ENCODE measurements at regions not wholly inside any gene's neighbourhood (a gene's known extent, or its start where the extent isn't known, plus 50 kb on each side); places are given as distances from the start of the nearest gene placed in this dataset.
"Not testable (repeated sequence)": the region's sequence is repeated elsewhere in the genome, so short reads cannot be mapped to it uniquely, and the experiment has no call there.

DNA sequence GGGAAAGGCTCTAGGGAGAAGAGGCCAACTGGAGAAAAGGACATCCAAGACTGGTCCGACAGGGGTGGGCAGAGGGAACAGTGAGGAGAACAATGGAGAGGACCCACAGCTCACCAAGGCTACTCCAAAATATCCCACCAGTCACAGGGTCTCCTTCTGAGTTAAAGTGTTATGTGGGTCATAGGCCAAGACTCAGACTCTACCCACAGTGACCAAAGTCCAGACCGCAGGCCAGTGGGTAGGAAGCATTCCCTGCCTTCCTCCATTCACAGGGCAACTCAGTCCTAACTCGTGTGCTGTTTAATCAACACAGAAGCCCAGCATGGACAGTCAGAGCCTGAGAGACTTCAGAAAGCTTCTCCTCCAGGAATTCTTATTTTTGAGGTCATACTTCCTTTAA is 260.6 kb downstream of the SMAD2 start:
- DNase-seq, result no peak

DNA sequence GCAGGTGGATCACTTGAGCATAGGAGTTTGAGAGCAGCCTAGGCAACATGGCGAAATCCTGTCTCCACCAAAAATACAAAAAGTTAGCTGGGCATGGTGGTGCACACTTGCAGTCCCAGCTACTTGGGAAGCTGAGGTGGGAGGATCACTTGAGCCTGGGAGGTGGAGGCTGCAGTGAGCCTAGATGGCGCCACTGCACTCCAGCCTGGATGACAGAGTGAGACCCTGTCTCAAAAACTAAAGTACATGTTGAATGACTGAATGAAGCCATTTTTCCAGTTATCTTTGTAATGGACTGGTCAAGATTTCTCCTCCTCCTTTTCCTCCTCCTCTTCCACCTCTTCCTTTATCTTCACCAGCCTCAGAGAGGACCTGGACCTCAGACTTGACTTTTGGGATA is 272.0 kb downstream of the SMAD2 start:
- DNase-seq, result no peak

DNA sequence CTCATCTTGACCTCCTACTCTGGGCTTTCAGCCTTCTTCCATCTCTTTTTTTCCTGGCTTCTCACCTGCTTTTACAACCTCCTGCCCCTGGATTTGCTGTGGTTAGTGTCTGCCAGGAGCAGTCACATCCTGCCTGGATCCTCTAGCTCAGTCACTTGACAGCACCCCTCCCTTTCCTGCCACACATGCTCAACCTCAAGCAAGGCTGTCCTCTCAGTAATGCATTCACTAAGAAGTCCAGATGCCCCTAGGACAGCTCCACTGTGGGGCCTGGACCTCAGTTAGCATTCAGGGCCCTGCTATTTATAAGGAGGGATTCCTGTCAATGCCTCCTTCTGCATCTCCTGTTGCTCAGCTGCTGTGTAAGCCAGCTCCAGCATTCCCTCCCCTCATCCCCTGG is 275.5 kb downstream of the SMAD2 start:
- DNase-seq, result no peak

DNA sequence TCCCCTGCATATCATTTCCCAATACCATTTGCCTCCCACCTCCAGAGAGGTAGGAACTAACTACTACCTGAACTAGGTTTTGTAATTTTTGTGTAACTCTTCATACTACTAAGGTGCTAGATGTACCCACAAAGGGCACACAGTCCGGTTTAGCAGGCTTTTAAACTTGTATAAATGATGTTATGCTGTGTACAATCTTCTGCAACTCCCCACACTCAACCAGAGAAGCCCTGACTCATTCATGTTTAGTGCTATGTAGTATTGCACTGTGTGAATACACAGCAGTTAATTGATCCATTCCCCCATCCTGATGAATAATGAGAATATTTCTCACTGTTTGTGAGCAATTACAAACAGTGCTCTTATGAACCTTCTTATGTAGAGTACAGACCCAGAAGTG is 285.6 kb downstream of the SMAD2 start:
- no peak for DNase-seq

DNA sequence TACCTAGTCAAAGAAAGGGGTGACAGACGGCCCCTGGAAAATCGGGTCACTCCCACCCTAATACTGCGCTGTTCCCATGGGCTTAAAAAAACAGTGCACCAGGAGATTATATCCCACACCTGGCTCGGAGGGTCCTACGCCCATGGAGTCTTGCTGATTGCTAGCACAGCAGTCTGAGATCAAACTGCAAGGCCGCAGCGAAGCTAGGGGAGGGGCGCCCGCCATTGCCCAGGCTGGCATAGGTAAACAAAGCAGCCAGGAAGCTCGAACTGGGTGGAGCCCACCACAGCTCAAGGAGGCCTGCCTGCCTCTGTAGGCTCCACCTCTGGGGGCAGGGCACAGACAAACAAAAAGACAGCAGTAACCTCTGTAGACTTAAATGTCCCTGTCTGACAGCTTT is 292.9 kb downstream of the SMAD2 start:
- DNase-seq, result not testable (repeated sequence)

DNA sequence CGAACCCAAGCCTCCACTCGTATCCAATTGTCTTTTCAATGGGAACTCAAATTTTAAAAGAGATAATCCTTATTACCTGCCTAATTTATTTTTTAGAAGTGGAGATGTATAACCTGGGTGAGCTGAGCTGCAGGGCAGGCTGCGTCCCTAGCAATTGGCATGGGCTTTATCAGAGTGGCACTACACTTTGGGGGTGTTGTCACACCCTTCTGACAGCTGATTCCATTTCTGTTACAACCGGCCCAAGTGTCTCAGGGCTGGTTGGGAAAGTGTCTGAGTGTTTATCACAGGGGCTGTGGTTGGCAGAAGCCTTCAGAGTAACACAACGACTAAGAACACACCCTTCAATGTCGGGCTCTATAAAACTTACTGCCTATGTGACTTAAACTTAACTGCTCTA is 295.0 kb downstream of the SMAD2 start:
- no peak for DNase-seq

DNA sequence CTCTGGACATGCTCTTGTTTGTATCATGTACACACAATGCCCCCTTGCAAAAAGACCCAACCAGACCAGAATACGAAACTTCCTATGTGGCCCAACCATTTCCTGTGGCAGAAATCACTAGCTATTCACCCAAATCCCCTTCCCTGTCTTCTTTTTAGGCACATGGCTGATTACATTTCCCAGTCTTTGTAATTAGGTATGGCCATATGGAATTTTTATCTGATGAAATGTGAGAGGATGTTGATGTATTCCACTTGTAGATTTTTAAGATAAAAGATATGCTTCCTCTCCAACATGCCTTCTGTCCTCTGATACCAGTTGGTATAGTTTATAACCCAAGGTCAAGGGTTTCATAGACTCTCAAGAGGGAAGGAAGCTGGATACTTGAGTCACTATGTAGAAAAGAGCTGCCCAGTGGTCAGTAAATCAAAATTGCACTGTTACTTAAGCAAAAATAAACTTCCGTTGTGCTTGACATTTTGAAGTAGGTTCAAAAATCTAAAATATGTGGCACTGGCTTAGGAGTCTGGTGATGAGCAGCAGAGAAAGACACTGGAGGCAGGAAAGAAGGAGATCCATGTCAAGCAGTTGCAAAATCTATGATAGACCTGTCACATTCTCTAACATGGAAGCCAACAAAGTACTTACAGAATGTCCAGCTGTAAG is 297.4 kb downstream of the SMAD2 start:
- no peak for DNase-seq

DNA sequence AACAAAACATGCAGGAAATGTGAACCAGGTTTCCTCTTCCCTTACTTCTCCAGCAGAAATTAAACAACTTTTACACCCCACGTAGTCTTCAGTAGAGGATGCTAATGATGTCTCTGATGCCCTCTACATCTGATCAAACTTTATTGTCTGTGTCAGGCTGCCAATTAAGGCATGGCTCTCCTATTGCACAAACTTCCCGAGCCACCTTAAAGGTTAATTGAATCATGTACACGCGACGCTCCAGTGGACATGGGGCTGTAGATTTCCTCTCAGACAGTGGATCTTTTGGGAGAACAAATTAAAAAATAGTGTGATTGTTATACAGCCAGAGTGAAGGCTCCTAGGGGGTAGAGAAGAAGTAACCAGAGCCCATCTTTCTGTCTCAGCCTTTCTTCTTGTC is 301.6 kb downstream of the SMAD2 start:
- no peak for DNase-seq

DNA sequence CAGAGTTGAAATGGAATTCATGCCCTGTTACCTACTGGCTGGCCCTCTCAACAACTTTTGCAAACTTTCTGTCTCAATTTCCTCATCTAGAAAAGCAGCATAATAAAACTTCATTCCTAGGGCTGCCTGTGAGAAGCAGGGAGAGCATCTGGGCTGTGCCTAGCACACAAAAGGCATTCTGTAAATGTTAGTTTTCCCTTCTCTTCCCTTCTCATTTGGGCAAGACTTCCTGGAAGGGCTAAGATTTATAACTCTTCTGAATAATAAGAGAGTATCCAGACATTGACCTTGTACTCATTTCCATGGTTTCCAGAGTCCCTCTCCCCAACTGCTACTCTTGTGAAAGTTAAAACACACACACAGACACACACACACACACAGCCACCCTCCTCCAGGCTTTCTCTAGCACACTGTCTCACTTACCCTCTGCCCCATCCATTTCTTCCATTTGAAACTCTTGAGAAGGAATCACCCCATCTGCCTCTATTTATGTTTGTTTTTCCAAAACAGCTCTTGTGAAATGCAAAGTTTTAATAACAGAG is 302.1 kb downstream of the SMAD2 start:
- no peak for DNase-seq

DNA sequence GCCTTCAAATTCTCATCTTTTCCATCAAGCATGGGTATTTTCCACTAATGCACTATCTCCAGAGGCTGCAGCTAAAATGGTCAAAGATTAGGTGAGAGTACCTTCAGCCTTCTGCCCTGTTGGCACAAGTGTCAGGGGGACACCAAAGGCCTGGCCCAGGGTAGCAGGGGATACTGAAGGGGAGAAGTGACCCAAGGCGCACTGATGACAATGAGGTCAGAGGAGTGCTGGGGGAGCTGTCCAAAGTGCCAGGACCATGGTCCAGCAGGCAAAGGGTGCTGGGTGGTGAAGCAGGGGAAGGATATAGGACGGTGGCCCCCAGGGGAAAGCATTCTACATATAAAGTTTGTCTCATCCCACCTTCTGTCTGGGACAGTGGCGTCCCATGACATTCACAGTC is 303.4 kb downstream of the SMAD2 start:
- no peak for DNase-seq

DNA sequence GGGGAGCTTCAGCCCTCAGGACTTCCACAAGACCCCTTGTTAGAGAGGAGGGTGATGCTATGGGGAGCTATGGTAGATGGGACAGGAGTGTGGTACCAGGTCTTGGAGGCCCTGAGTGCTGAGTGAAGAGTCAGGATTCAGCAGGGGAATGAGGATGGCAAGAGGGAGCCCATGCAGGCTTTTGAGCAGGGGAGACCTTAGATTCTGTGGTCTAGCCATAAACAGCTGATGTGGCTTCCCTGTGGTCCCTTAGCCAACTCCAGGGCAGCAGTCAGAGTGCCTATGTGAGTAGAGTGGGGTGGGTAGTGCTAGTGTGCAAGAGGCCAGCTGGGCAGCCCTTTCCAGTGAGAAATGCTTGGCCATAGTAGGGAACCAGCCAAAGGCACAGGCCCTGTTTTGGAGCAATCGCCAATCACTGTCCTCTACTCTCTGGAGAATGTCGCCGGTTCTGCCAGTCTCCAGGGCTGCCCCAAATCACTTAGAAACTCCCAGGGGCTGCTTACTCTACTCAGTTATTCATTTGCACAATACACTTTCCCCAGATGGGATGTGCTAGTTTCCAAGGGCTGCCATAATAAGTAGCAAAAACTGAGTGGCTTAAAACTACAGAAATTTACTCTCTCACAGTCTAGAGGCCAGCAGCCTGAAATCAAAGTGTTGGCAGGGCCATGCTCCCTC is 310.5 kb downstream of the SMAD2 start:
- DNase-seq, result no peak

DNA sequence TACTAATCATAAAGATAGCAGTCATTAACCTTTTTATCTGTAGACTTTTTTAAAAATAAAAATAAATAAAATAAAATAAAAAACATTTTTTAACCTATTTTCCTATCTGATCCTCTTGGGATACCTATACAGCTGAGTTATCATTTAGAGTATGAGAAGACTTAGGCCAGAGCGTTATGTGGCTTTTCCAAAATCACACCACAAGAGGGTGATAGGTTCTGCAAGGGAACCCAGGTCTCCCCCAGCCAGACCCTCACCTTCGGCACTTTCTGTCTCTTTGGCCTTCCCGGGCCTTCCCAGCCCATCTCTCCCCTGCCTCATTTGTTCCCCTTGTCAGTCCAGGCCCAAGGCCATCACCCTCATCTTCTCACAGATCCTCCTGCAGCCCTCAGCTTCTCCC is 311.7 kb downstream of the SMAD2 start:
- no peak for DNase-seq

DNA sequence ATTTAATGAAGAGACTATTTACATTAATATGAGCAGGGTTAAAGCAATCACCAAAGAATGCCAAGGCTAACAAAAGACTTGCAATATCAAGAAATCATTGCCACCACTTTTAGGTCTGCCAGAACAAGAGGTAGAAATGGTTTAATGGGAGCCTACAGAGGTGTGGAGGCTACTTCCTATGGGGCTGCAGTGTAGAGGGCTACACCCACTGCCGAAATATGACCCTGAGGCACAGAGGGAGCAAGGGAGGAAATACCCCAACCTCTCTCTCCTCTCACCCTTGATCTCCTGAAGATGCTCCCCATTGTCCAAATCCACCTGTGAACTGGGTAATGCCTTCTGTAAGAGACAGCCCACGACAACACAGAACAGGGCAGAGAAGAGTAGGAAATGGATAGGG is 315.4 kb downstream of the SMAD2 start:
- DNase-seq, result no peak

DNA sequence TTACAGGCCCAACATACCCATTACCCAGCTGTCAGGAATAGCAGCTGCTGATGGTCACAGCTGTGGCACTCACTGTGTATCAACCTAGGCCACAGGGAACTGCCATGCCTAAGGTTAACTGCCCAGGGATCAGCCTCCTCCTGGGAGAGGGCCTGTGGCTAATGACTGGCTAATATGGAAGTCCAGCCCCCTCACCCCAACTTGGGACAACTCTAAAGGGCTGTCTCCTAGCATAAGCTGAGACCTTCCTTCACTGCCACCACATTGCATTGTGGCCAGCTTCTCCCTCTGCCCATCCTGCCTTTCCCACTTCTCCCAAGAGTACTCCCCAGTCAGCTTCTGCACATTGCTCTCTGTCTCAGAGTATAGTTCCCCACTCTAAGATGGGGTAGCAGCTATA is 316.5 kb downstream of the SMAD2 start:
- no peak for DNase-seq

DNA sequence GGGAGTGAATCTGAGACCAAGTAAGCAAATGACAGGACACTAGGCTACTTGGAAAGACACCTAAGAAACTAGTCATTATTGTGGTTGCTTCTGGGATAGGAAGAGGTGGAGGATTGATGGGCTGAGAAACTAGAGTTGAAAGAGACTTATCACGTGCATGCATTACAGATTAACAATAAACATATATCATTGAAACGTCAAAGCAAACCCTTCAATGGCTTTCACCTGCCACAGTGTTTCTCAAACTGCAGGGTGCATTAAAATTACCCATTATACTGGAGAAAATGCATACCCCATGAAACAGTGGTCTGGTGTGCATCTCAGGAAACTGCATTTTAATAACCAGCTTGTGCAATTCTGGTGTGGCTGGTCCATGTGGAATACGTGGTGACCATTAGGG is 318.8 kb downstream of the SMAD2 start:
- no peak for DNase-seq

DNA sequence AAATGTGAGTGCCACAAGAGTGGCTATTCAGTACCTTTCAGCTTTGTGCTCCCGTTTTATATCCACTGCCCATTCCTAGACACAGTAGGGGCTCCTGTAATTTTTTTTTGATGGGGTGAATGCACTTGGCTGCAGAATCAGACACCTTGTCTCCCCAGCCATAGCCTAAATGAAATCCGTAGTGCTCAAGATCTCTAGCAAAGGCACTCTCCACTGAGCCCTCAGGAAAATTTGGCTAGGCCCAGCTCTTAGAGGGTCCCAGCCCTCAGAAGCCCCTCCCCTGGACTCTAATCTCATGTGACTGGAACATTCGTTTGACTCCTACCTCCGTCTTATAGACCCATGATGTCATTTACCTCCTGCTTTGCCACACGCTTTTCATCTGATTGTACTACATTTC is 323.9 kb downstream of the SMAD2 start:
- no peak for DNase-seq

DNA sequence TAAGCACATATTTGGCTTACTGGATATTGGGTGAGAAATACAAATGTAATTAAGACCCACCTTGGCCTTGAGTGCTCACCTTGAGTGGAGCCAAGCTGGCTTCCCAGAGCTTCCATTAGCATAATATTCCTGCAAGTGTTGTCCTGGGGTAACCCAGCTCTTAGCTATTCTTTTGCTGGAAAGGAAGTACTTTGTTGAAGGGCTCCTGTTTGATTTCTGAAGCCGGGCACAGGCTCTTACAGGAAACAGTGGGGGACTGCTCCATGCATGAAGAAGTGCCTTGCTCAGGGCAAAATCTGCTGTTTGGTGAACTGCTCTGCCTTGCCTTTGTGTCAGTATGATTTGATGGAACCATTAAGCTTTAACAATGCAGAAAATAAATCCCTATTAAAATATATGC is 325.4 kb downstream of the SMAD2 start:
- no peak for DNase-seq

DNA sequence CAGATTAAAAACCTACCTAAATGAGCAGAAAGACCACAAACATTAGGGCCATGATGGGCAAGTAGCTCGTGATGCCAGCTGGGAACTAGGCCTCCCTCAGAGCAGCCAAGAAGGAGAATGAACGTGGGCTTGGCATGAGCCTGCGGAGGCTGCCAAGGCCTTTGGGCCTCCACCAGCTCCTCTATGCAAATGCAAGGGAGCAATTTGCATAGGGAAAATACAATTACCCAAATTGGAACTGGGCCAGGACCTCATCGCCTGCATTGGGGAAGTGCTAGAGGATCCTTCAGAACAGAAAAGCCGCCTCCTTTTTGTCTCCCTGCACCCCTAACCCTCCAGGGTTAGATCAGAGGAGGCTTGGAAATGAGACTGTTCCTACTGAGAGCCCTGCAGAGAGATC is 326.4 kb downstream of the SMAD2 start:
- DNase-seq, result peak; percentile 34 to 47

DNA sequence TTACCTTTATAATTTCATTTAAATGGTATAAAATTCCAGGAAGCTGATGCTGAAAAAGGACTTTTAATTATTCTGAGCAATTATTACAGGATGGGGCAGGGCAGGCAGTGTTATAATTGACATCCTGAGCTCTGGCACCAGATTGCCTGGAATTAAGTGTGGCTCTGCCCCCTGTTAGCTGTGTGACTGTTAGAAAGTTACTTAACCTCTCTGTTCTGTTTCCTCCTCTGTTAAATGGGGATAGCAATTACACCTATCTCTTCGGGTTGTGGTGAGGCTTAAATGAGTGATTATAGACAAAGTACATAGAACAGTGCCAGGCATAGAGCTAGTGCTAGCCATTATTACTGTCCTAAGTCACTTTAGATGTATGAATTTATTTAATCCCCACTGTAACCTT is 327.3 kb downstream of the SMAD2 start:
- DNase-seq, result no peak

DNA sequence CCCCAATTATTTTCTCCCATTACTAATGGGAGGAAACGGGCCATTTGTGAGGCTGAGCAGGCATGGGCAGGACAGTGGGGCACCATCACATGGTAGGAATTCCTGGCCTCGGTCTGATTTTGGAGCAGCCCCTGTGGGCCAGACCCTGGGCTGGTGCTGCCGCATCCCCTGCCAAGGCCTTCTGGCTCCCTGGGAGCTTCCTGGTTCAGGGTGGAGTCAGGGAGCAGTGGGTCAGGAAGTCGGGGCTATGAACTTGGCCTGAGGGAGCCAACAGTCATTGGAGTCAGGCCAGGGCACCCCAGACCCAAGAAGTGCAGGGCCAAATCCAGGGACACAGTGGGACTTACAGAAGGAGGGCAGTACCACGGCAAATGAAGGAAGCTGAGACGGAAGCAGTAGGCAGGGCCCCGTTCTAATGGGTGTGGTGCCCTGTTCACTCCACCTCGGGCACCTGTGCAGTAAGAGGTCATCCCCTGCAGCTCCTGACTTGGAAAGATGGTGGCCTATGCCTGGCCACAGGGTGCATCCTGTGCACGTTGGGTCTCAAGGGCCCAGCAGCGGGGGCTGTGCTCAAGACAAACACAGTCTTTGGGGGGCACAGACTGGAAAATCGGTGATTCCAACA is 328.1 kb downstream of the SMAD2 start:
- no peak for DNase-seq

DNA sequence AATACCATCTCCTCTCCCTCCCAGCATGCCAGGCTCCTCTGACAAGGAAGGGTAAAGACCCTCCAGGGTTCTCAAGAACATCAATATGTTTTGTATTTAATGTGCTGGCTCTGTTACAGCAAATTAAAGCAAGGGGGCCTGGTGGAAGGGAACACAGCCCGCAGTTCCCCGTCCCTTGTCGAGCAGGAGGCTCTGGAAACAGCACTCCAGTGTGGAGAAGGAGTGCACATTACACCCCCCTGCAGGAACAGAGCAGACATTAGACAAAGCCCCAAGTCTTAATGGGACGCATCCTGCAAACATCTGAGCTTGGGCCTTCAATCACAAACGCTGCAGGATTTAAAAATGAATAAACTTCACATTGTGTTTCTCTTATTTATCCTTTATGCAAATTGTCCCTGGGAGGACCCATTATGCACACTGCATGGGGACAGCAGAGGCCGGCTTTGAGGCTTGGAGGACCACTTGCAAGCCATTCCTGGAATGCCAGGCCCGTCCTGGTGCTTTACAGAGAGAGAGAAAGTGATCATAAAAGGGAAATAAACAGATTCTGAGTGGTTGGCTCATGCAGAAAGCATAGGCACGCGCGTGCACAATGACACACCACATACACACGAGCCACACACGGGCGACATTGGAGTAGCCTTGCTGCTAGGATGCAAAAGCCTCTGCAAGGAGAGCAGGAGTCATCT is 328.7 kb downstream of the SMAD2 start:
- no peak for DNase-seq

DNA sequence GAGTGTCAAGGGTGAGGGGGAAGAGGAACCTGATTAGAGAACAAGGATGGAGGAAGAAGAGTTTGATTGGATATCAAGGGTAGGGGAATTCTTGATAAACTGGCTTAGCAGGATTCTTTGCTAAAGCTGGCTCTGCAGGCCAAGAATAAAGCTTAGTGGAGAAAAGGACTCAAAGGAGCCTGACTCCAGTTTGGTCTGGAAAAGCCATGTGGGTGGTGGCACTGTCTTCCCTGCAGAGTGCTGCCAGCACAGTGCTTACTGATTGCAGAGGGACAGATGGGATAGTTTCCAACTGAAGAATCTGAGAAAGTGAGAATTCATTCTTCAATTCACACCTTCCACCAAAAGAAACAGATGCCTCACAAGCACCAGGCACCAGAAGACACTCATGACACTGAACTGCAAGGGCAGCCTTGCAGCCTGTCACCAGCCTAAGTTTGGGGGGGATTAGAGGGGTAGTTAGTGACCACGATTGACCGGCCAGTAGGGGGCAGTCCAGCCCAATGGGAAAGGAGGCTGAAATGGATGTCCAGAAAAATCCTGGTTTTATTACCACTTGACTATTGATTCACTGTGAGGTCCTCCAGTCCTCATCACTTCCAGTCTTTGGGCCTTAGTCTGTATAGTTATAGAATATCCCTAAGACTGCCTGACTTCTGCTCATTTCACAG is 334.5 kb downstream of the SMAD2 start:
- peak in 1 of 2 experiments; percentile 44 for DNase-seq

DNA sequence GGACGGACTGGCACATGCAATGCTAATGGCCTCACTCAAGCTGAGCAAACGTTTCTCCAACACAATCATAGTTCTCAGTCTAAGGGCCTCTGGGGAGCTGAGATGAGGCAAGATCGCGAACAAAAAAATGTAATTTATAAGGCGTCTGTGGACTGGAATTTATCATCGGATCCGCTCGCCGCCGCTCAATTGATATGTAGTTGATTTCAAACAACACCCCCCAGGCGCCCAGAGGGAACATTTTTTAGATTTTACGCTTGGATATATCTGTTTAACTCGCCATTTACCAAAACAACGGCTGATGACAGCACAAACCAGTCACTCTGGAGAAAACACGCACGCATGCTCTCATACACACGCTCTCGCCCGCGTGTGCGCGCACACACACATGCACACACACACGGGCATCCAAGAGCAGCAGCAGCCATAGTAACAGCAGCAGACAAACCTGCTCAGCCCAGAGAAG is 335.8 kb downstream of the SMAD2 start:
- DNase-seq, result no peak

All from NCI-H526 (cell line).